OCI-LY1 (cell line): ENCODE measurements at regions not wholly inside any gene's neighbourhood (a gene's known extent, or its start where the extent isn't known, plus 50 kb on each side); places are given as distances from the start of the nearest gene placed in this dataset.

ENCODE experiments used
- H2AFZ ChIP-seq: fragments of 200-600 bp; sonication (generic), shearing (Covaris generic); 2 replicates; pipeline ENCODE4 v1.6.0; 2014; ENCODE audit warnings: antibody characterized with exemption, mild to moderate bottlenecking, low read length
- H3F3A ChIP-seq: fragments of 200-600 bp; sonication (generic), shearing (Covaris generic); 2 replicates; pipeline ENCODE4 v1.6.0; 2014; ENCODE audit warnings: mild to moderate bottlenecking, antibody characterized with exemption, low read length, moderate library complexity; ENCODE audit not compliant: insufficient read depth
- H3K27ac ChIP-seq: fragments of 200-600 bp; sonication (generic); 2 replicates; pipeline ENCODE4 v1.5.1; 2014; ENCODE audit warnings: low read length, mixed run types, mild to moderate bottlenecking, low read depth; ENCODE audit not compliant: poor library complexity, severe bottlenecking
- H3K27me3 ChIP-seq: fragments of 200-600 bp; sonication (generic); 2 replicates; pipeline ENCODE4 v1.6.0; 2014; ENCODE audit warnings: antibody characterized with exemption, mild to moderate bottlenecking, low read length, moderate library complexity; ENCODE audit not compliant: insufficient read depth
- H3K36me3 ChIP-seq: fragments of 200-600 bp; sonication (generic); 2 replicates; pipeline ENCODE4 v1.6.1; 2014; ENCODE audit warnings: mild to moderate bottlenecking, antibody characterized with exemption, low read length, moderate library complexity, mixed read lengths; ENCODE audit not compliant: insufficient read depth
- H3K4me1 ChIP-seq: fragments of 200-600 bp; sonication (generic); 2 replicates; pipeline ENCODE4 v1.5.1; 2014; ENCODE audit warnings: mild to moderate bottlenecking, low read length, moderate library complexity; ENCODE audit not compliant: insufficient read depth, severe bottlenecking
- H3K4me2 ChIP-seq: fragments of 200-600 bp; sonication (generic), shearing (Covaris generic); 2 replicates; pipeline ENCODE4 v1.6.1; 2014; ENCODE audit warnings: low read length
- H3K4me3 ChIP-seq: fragments of 200-600 bp; sonication (generic); 2 replicates; pipeline ENCODE4 v1.5.1; 2014; ENCODE audit warnings: low read length, low read depth, mild to moderate bottlenecking, mixed read lengths; ENCODE audit not compliant: poor library complexity, severe bottlenecking
- H3K79me2 ChIP-seq: fragments of 200-600 bp; shearing (Covaris generic); 2 replicates; pipeline ENCODE4 v1.6.1; 2016; ENCODE audit warnings: mixed run types, low read length, mixed read lengths; ENCODE audit not compliant: insufficient read depth
- H3K9ac ChIP-seq: fragments of 200-600 bp; sonication (generic), shearing (Covaris generic); 2 replicates; pipeline ENCODE4 v1.6.1; 2014; ENCODE audit warnings: mild to moderate bottlenecking, low read length, mixed read lengths
- H3K9me2 ChIP-seq: fragments of 200-600 bp; sonication (generic), shearing (Covaris generic); 2 replicates; pipeline ENCODE4 v1.6.1; 2014; ENCODE audit warnings: low read depth, mild to moderate bottlenecking, low read length, mixed read lengths
- H3K9me3 ChIP-seq: fragments of 200-600 bp; shearing (Covaris generic); 2 replicates; pipeline ENCODE4 v1.6.1; 2014; ENCODE audit warnings: low read length, mixed read lengths
- H4K20me1 ChIP-seq: fragments of 200-600 bp; sonication (generic), shearing (Covaris generic); 2 replicates; pipeline ENCODE4 v1.6.0; 2016; ENCODE audit warnings: mild to moderate bottlenecking, low read length; ENCODE audit not compliant: insufficient read depth
- CTCF ChIP-seq: fragments of 200-600 bp; sonication (generic), shearing (Covaris generic); IDR thresholded peaks from 2 replicates; pipeline ENCODE4 v1.5.1; 2017; ENCODE audit warnings: mild to moderate bottlenecking, antibody characterized with exemption, low read length, moderate library complexity, mixed read lengths
- EZH2 ChIP-seq: fragments of 200-600 bp; sonication (generic), shearing (Covaris generic); IDR thresholded peaks from 2 replicates; pipeline ENCODE4 v1.8.0; 2017; ENCODE audit warnings: borderline replicate concordance, mixed run types, mild to moderate bottlenecking, antibody characterized with exemption, low read length, moderate library complexity, mixed read lengths

DNA sequence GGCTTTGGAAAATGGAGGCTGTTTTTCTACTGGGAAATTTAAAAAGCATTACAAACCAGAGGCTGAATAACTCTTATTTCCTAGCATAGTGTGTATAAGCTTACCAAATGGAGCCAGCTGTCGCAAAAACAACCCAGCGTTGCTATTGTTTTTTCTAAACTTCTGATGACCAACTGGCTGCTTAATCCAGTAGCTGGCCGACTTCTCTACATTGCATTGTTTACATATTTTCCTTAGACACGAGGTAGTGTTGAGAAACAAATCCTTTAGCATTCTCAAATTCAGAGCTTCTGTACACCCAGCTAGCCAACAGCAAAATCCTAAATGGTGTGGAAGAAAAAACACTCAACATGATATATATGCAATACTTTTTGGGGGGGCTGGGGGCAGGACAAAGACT is 161.0 kb upstream of the ADAMTS9 start:
- no peaks in the 10 kb centered on the region for H3K27me3 ChIP-seq
- no peak overlapping the region for H3K4me3 ChIP-seq
- no peak overlapping the region for H3K9ac ChIP-seq
- H2AFZ ChIP-seq: no peak overlapping the region
- no peak overlapping the region for H3K4me2 ChIP-seq
- H3F3A ChIP-seq: no peaks in the 10 kb centered on the region
- H3K27ac ChIP-seq: no peak overlapping the region
- no peaks in the 10 kb centered on the region for H3K9me3 ChIP-seq
- H3K79me2 ChIP-seq: no peaks in the 10 kb centered on the region
- no peaks in the 10 kb centered on the region for H3K9me2 ChIP-seq
- H4K20me1 ChIP-seq: no peaks in the 10 kb centered on the region
- no peaks in the 10 kb centered on the region for H3K4me1 ChIP-seq
- TF ChIP-seq EZH2 (no peak), CTCF (no peak)
- H3K36me3 ChIP-seq: no peaks in the 10 kb centered on the region

DNA sequence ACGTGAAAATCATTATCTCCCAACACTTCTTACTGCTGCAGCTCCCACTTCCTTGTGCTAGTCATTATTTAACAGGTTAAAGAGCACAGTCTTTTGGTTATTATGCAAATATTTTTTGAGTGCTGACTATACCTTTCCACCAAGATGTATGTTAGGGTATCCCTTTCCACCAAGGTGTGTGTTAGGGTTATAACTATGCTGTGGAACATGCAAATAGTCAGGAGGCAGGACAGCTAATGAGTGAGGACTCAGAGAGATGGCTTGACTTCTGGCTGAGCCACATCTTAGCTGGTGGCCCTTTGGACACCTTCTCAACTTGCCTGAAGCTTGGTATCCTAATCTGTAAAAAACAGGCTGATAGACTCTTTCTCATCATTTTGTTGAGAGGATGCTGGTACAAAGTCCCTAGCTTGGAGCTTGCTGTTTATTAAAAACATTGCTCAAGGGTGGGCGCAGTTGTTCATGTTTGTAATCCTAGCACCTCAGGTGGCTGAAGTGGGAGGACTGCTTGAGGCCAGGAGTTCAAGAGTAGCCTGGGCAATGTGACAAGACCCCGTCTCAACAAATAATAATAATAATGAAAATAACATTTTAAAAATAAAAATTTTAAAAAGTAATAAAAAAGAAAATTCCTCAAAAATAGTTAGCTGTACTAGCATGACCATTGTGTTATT is 160.5 kb upstream of the ADAMTS9 start:
- H3K9ac ChIP-seq: no peak overlapping the region
- H3K27ac ChIP-seq: no peak overlapping the region
- TF ChIP-seq CTCF (no peak), EZH2 (no peak)

GRCh38 chr3:64844558-64844957 is 156.8 kb upstream of the ADAMTS9 start:
- no peaks in the 10 kb centered on the region for H4K20me1 ChIP-seq
- H3K9me2 ChIP-seq: no peaks in the 10 kb centered on the region
- H3K4me2 ChIP-seq: no peak overlapping the region
- H3K27ac ChIP-seq: no peak overlapping the region
- H3K79me2 ChIP-seq: no peaks in the 10 kb centered on the region
- H2AFZ ChIP-seq: no peak overlapping the region
- H3K9ac ChIP-seq: no peak overlapping the region
- no peaks in the 10 kb centered on the region for H3F3A ChIP-seq
- no peaks in the 10 kb centered on the region for H3K36me3 ChIP-seq
- TF ChIP-seq CTCF (no peak), EZH2 (no peak)
- H3K27me3 ChIP-seq: no peaks in the 10 kb centered on the region
- no peak overlapping the region for H3K4me3 ChIP-seq
- no peaks in the 10 kb centered on the region for H3K4me1 ChIP-seq
- H3K9me3 ChIP-seq: no peaks in the 10 kb centered on the region

More for the DNA sequence above, 160.5 kb upstream of the ADAMTS9 start:
- H3K4me3 ChIP-seq: no peak overlapping the region
- H3K9me3 ChIP-seq: no peaks in the 10 kb centered on the region
- no peak overlapping the region for H3K4me2 ChIP-seq
- no peaks in the 10 kb centered on the region for H3K79me2 ChIP-seq
- H3K27me3 ChIP-seq: no peaks in the 10 kb centered on the region
- H4K20me1 ChIP-seq: no peaks in the 10 kb centered on the region
- no peaks in the 10 kb centered on the region for H3K36me3 ChIP-seq
- H3F3A ChIP-seq: no peaks in the 10 kb centered on the region
- no peaks in the 10 kb centered on the region for H3K4me1 ChIP-seq
- H3K9me2 ChIP-seq: no peaks in the 10 kb centered on the region
- no peak overlapping the region for H2AFZ ChIP-seq
